GM18861 (cell line): ENCODE measurements at regions not wholly inside any gene's neighbourhood (a gene's known extent, or its start where the extent isn't known, plus 50 kb on each side); places are given as distances from the start of the nearest gene placed in this dataset.
"Not testable (repeated sequence)": the region's sequence is repeated elsewhere in the genome, so short reads cannot be mapped to it uniquely, and the experiment has no call there.

Experiments
- ATAC-seq: cut with Tn5 transposase; IDR thresholded peaks from one replicate; pipeline ENCODE4 v1.9.1; 2021; ENCODE audit not compliant: unreplicated experiment

- not testable (repeated sequence) for ATAC-seq
These were observed 56.6 kb upstream of the TNFAIP8 start for GRCh38 chr5:119299242-119299614.

GRCh38 chr5:119299615-119300310, 56.1 kb upstream of the TNFAIP8 start:
- ATAC-seq = not testable (repeated sequence)

- ATAC-seq = no peak
These were observed 55.5 kb upstream of the TNFAIP8 start for GRCh38 chr5:119300311-119300670.

- no peak for ATAC-seq
These were observed 54.6 kb upstream of the TNFAIP8 start for GRCh38 chr5:119301210-119301609.

- no peak for ATAC-seq
These were observed 53.9 kb upstream of the TNFAIP8 start for GRCh38 chr5:119301906-119302305.

- ATAC-seq = no peak
These were observed 53.4 kb upstream of the TNFAIP8 start for GRCh38 chr5:119302449-119302848.

- peak; percentile 55 for ATAC-seq
These were observed 52.6 kb upstream of the TNFAIP8 start for GRCh38 chr5:119302916-119303897.

GRCh38 chr5:119304439-119305211, 51.2 kb upstream of the TNFAIP8 start:
- ATAC-seq = no peak
